ENCODE measurements at regions not wholly inside any gene's neighbourhood (a gene's known extent, or its start where the extent isn't known, plus 50 kb on each side); places are given as distances from the start of the nearest gene placed in this dataset.

DNA sequence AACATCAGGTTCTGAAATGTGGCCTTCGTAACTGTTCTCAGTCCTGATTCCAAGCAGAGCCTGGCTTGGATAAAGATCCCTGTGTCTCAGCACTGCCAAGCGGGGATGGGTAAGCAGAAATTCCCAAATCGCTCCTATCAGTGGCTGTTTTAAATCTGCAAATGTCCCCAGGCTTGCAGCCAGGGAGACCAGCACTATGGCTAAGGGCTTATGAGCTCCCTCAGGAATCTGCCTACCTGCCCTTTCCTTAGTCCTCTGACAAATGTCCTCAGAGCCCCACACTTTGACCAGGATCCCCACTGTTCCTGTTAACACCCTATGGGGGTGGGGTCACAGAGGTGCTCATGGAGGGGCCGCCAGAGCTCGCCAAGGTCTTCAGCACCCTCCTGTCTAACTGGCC is 1062.8 kb downstream of the UQCRFS1 start:
- TF ChIP-seq, protein P1, sequence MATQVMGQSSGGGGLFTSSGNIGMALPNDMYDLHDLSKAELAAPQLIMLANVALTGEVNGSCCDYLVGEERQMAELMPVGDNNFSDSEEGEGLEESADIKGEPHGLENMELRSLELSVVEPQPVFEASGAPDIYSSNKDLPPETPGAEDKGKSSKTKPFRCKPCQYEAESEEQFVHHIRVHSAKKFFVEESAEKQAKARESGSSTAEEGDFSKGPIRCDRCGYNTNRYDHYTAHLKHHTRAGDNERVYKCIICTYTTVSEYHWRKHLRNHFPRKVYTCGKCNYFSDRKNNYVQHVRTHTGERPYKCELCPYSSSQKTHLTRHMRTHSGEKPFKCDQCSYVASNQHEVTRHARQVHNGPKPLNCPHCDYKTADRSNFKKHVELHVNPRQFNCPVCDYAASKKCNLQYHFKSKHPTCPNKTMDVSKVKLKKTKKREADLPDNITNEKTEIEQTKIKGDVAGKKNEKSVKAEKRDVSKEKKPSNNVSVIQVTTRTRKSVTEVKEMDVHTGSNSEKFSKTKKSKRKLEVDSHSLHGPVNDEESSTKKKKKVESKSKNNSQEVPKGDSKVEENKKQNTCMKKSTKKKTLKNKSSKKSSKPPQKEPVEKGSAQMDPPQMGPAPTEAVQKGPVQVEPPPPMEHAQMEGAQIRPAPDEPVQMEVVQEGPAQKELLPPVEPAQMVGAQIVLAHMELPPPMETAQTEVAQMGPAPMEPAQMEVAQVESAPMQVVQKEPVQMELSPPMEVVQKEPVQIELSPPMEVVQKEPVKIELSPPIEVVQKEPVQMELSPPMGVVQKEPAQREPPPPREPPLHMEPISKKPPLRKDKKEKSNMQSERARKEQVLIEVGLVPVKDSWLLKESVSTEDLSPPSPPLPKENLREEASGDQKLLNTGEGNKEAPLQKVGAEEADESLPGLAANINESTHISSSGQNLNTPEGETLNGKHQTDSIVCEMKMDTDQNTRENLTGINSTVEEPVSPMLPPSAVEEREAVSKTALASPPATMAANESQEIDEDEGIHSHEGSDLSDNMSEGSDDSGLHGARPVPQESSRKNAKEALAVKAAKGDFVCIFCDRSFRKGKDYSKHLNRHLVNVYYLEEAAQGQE (IDR thresholded peaks at IDR 0.05; ENCODE audit: insufficient replicate concordance, low read depth), result no peak
- TF ChIP-seq SPI1 (IDR thresholded peaks at IDR 0.05; ENCODE audit: borderline replicate concordance, low read depth), result no peak
- no peak for TF ChIP-seq GABPA (IDR thresholded peaks at IDR 0.05; ENCODE audit: low read depth)
- TF ChIP-seq, protein P2, sequence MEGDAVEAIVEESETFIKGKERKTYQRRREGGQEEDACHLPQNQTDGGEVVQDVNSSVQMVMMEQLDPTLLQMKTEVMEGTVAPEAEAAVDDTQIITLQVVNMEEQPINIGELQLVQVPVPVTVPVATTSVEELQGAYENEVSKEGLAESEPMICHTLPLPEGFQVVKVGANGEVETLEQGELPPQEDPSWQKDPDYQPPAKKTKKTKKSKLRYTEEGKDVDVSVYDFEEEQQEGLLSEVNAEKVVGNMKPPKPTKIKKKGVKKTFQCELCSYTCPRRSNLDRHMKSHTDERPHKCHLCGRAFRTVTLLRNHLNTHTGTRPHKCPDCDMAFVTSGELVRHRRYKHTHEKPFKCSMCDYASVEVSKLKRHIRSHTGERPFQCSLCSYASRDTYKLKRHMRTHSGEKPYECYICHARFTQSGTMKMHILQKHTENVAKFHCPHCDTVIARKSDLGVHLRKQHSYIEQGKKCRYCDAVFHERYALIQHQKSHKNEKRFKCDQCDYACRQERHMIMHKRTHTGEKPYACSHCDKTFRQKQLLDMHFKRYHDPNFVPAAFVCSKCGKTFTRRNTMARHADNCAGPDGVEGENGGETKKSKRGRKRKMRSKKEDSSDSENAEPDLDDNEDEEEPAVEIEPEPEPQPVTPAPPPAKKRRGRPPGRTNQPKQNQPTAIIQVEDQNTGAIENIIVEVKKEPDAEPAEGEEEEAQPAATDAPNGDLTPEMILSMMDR (IDR thresholded peaks at IDR 0.05; ENCODE audit: insufficient read depth, low read length), result no peak
- TF ChIP-seq POLR2AphosphoS5 (IDR thresholded peaks at IDR 0.05; ENCODE audit: low read depth), result no peak
- no peak overlapping the region for H3K27ac ChIP-seq (replicated peaks)
- H3K27me3 ChIP-seq (ENCODE audit: insufficient read depth, poor library complexity, severe bottlenecking), result no peaks in the 10 kb centered on the region
- DNase-seq (ENCODE audit: low read depth in 1 of 2, low spot score in 1 of 2), result no peak
- no peak overlapping the region for H3K4me3 ChIP-seq (replicated peaks; ENCODE audit: insufficient read depth, low read length)

DNA sequence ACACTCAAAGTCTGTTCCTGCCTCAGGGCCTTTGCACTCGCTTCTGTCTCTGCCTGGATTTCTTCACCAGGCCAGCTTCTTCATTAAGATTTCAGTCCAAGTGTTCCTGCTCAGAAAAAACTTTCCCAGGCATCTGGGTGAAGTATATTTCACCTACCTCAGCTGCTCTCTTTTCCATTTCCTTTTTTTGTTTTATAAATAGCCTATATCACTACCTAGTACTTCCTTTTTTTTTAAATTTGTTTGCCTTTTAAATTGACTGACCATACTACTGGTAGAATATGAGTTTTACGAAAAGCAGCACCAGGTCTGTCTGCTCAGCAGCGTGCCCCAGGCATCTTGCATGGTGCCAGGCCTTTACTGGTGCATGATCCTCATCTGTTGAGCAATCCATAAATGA is 1064.4 kb downstream of the UQCRFS1 start:
- TF ChIP-seq SPI1 (IDR thresholded peaks at IDR 0.05; ENCODE audit: borderline replicate concordance, low read depth) (peak; percentile 61), GABPA (IDR thresholded peaks at IDR 0.05; ENCODE audit: low read depth) (no peak)
- Histone ChIP-seq H3K27me3 (ENCODE audit: insufficient read depth, poor library complexity, severe bottlenecking) (no peaks in the 10 kb centered on the region), H3K27ac (replicated peaks) (no peak overlapping the region), H3K4me3 (replicated peaks; ENCODE audit: insufficient read depth, low read length) (no peak overlapping the region)
- DNase-seq (ENCODE audit: low read depth in 1 of 2, low spot score in 1 of 2), result no peak

DNA sequence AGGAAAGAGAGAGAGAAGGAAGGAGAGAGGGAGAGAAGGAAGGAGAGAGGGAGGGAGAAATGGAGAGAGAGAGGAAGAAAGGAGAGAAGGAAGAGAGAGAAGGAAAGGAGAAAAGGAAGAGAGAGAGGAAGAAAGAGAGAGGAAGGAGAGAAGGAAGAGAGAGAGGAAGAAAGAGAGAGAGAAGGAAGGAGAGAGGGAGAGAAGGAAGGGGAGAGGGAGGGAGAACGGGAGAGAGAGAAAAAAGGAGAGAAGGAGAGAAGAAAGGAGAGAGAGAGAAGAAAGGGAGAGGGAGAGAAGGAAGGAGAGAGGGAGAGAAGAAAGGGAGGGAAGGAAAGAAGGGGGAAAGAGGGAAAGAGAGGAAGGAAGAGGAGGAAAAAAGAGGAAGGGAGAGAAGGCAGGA is 1070.7 kb downstream of the UQCRFS1 start:
- no peak overlapping the region for H3K27ac ChIP-seq (replicated peaks)
- H3K4me3 ChIP-seq (replicated peaks; ENCODE audit: insufficient read depth, low read length), result no peak overlapping the region
- DNase-seq (ENCODE audit: low read depth in 1 of 2, low spot score in 1 of 2), result no peak
- TF ChIP-seq GABPA (IDR thresholded peaks at IDR 0.05; ENCODE audit: low read depth) (no peak), POLR2AphosphoS5 (IDR thresholded peaks at IDR 0.05; ENCODE audit: low read depth) (no peak), SPI1 (IDR thresholded peaks at IDR 0.05; ENCODE audit: borderline replicate concordance, low read depth) (no peak)
- TF ChIP-seq, protein P2 (IDR thresholded peaks at IDR 0.05; ENCODE audit: insufficient read depth, low read length), result no peak
- TF ChIP-seq, protein P1 (IDR thresholded peaks at IDR 0.05; ENCODE audit: insufficient replicate concordance, low read depth), result no peak
- no peaks in the 10 kb centered on the region for H3K27me3 ChIP-seq (ENCODE audit: insufficient read depth, poor library complexity, severe bottlenecking)

DNA sequence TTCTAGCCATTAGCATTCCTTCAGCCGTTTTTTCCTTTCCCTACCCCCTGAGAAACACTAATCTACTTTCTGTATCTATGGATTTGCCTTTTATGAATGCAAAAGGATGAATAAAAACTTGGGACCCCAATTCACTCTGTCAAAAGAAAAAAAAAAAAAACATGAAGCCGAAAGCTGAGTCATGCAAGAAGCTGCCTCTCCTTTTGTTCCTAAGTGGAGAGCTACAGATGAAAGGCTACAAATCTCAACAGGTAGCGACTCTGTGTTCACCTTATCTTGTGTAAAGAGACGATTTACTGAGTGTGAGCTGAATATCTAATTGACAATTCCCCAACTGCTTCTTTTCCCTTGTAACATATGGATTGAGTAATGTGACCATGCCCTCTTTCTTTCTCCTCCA is 1072.8 kb downstream of the UQCRFS1 start:
- Histone ChIP-seq H3K27ac (replicated peaks) (no peak overlapping the region), H3K4me3 (replicated peaks; ENCODE audit: insufficient read depth, low read length) (no peak overlapping the region), H3K27me3 (ENCODE audit: insufficient read depth, poor library complexity, severe bottlenecking) (no peaks in the 10 kb centered on the region)
- DNase-seq (ENCODE audit: low read depth in 1 of 2, low spot score in 1 of 2), result no peak
- TF ChIP-seq, protein P1 (IDR thresholded peaks at IDR 0.05; ENCODE audit: insufficient replicate concordance, low read depth), result no peak
- TF ChIP-seq, protein P2 (IDR thresholded peaks at IDR 0.05; ENCODE audit: insufficient read depth, low read length), result no peak
- TF ChIP-seq POLR2AphosphoS5 (IDR thresholded peaks at IDR 0.05; ENCODE audit: low read depth) (no peak), SPI1 (IDR thresholded peaks at IDR 0.05; ENCODE audit: borderline replicate concordance, low read depth) (no peak), GABPA (IDR thresholded peaks at IDR 0.05; ENCODE audit: low read depth) (no peak)
